ENCODE measurements at regions not wholly inside any gene's neighbourhood (a gene's known extent, or its start where the extent isn't known, plus 50 kb on each side); places are given as distances from the start of the nearest gene placed in this dataset.
"Not testable (repeated sequence)": the region's sequence is repeated elsewhere in the genome, so short reads cannot be mapped to it uniquely, and the experiment has no call there.

GRCh38 chr3:78257951-78258530, 1218.1 kb downstream of the ROBO2 start:
- TF ChIP-seq CTCF (IDR thresholded peaks at IDR 0.05; ENCODE audit: low read depth, low read length, missing control alignments), result no peak
- H3K4me3 ChIP-seq (replicated peaks; ENCODE audit: low read depth, low read length), result no peak overlapping the region
- no peak for DNase-seq (ENCODE audit: extremely low read depth, low read depth)

- TF ChIP-seq CTCF (IDR thresholded peaks at IDR 0.05; ENCODE audit: low read depth, low read length, missing control alignments), result no peak
- peak; percentile 55 for DNase-seq (ENCODE audit: extremely low read depth, low read depth)
- no peak overlapping the region for H3K4me3 ChIP-seq (replicated peaks; ENCODE audit: low read depth, low read length)
These were observed 1218.9 kb downstream of the ROBO2 start for GRCh38 chr3:78258798-78259197.

- no peak overlapping the region for H3K4me3 ChIP-seq (replicated peaks; ENCODE audit: low read depth, low read length)
- DNase-seq (ENCODE audit: extremely low read depth, low read depth), result no peak
- TF ChIP-seq CTCF (IDR thresholded peaks at IDR 0.05; ENCODE audit: low read depth, low read length, missing control alignments), result no peak
These were observed 1220.5 kb downstream of the ROBO2 start for GRCh38 chr3:78260388-78260787.

GRCh38 chr3:78266550-78266949, 1226.7 kb downstream of the ROBO2 start:
- not testable (repeated sequence) for DNase-seq (ENCODE audit: extremely low read depth, low read depth); H3K4me3 ChIP-seq (replicated peaks; ENCODE audit: low read depth, low read length)

GRCh38 chr3:78267235-78267634, 1227.3 kb downstream of the ROBO2 start:
- TF ChIP-seq CTCF (IDR thresholded peaks at IDR 0.05; ENCODE audit: low read depth, low read length, missing control alignments), result no peak
- no peak for DNase-seq (ENCODE audit: extremely low read depth, low read depth)

GRCh38 chr3:78268087-78268486, 1228.2 kb downstream of the ROBO2 start:
- DNase-seq (ENCODE audit: extremely low read depth, low read depth), result no peak
- H3K4me3 ChIP-seq (replicated peaks; ENCODE audit: low read depth, low read length), result no peak overlapping the region
- no peak for TF ChIP-seq CTCF (IDR thresholded peaks at IDR 0.05; ENCODE audit: low read depth, low read length, missing control alignments)

More at GRCh38 chr3:78267235-78267634, 1227.3 kb downstream of the ROBO2 start:
- no peak overlapping the region for H3K4me3 ChIP-seq (replicated peaks; ENCODE audit: low read depth, low read length)

- no peak for DNase-seq (ENCODE audit: extremely low read depth, low read depth)
- no peak overlapping the region for H3K4me3 ChIP-seq (replicated peaks; ENCODE audit: low read depth, low read length)
- no peak for TF ChIP-seq CTCF (IDR thresholded peaks at IDR 0.05; ENCODE audit: low read depth, low read length, missing control alignments)
These were observed 1229.1 kb downstream of the ROBO2 start for GRCh38 chr3:78268716-78269668.
